ENCODE measurements at regions not wholly inside any gene's neighbourhood (a gene's known extent, or its start where the extent isn't known, plus 50 kb on each side); places are given as distances from the start of the nearest gene placed in this dataset.

GRCh38 chr2:134142341-134142738, 111.5 kb upstream of the MGAT5 start:
- H3K27me3 ChIP-seq (ENCODE audit: control insufficient read depth, insufficient read depth, low read length), result no peaks in the 10 kb centered on the region
- peaks cover 4% of the 10 kb centered on the region for H3K36me3 ChIP-seq (ENCODE audit: control insufficient read depth, insufficient read depth, low read length)
- 81% methylated on average over 4 of the region's 4 CpGs for WGBS (ENCODE audit: insufficient coverage)
- no peak for DNase-seq
- H3K4me3 ChIP-seq (ENCODE audit: low read length), result no peak overlapping the region
- peaks cover 30% of the 10 kb centered on the region for H3K4me1 ChIP-seq (ENCODE audit: control insufficient read depth, insufficient read depth, low read length)
- H3K27ac ChIP-seq (ENCODE audit: low read length), result no peak overlapping the region
- no peaks in the 10 kb centered on the region for H3K9me3 ChIP-seq (replicated peaks; ENCODE audit: control insufficient read depth, low read depth, low read length)

DNA sequence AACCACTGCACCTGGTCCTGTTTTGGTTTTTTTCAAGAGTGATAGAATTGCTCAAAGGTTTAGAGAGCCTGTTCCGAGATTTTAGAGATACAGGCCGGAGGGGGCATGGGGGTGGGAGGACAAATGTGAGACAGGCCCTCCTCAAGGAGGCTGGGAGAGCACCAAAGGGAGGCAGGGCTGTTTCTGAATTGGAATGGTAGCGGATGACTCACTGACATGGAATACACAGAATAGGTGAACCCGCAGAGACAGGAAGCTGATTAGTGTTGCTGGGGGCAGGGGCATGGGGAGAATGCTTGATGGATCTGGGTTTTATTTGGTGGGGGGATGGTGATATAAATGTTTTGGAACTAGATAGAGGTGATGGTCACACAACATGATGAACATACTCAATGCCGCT, 111.0 kb upstream of the MGAT5 start:
- no peak overlapping the region for H3K4me3 ChIP-seq (ENCODE audit: low read length)

DNA sequence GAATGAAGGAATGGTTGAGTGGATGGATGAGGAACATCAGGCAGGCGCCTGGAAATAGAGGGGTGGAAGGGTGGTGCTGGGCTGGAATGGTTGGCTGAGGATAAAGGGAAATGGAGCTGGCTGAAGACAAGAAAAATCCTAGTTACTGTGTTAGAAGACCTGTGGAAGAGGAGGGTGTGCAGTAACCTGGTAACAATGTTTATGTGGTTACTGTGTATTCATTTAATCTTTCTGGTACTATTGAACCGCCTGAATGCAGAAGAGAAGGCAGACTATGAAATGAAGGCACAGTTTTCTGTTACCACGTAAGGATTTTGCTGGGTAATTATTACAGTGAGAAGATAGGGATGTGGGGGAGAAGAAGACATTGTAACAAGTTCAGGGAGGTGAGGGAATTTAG, 110.3 kb upstream of the MGAT5 start:
- H3K4me3 ChIP-seq (ENCODE audit: low read length), result no peak overlapping the region
- H3K4me1 ChIP-seq (ENCODE audit: control insufficient read depth, insufficient read depth, low read length), result peaks cover 24% of the 10 kb centered on the region
- WGBS (ENCODE audit: insufficient coverage), result 70% methylated on average over 3 of the region's 3 CpGs
- no peak for DNase-seq
- H3K9me3 ChIP-seq (replicated peaks; ENCODE audit: control insufficient read depth, low read depth, low read length), result no peaks in the 10 kb centered on the region
- no peak overlapping the region for H3K27ac ChIP-seq (ENCODE audit: low read length)
- no peaks in the 10 kb centered on the region for H3K27me3 ChIP-seq (ENCODE audit: control insufficient read depth, insufficient read depth, low read length)
- peaks cover 4% of the 10 kb centered on the region for H3K36me3 ChIP-seq (ENCODE audit: control insufficient read depth, insufficient read depth, low read length)

More for the DNA sequence above, 111.0 kb upstream of the MGAT5 start:
- Histone ChIP-seq H3K27ac (ENCODE audit: low read length) (no peak overlapping the region), H3K27me3 (ENCODE audit: control insufficient read depth, insufficient read depth, low read length) (no peaks in the 10 kb centered on the region), H3K9me3 (replicated peaks; ENCODE audit: control insufficient read depth, low read depth, low read length) (no peaks in the 10 kb centered on the region), H3K4me1 (ENCODE audit: control insufficient read depth, insufficient read depth, low read length) (peaks cover 29% of the 10 kb centered on the region), H3K36me3 (ENCODE audit: control insufficient read depth, insufficient read depth, low read length) (peaks cover 4% of the 10 kb centered on the region)
- no peak for DNase-seq
- WGBS (ENCODE audit: insufficient coverage), result 93% methylated on average over 5 of the region's 5 CpGs

DNA sequence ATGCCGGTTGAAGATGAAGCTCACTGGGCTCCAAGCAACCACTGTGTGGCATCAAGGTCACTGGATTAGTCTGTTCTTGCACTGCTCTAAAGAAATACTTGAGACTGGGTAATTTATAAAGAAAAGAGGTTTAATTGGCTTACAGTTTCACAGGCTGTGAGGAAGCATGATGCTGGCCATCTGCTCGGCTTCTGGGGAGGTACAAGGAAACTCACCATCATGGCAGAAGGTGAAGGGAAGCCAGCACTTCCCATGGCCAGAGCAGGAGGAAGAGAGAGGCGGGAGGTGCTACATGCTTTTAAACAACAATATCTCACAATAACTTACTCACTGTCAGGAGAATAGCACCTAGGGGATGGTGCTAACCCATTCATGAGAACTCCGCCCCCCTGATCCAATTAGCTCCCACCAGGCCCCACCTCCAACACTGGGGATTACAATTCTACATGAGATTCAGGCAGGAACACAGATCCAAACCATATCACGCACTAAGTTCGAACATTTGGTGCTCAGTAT, 109.7 kb upstream of the MGAT5 start:
- peaks cover 24% of the 10 kb centered on the region for H3K4me1 ChIP-seq (ENCODE audit: control insufficient read depth, insufficient read depth, low read length)
- no peak overlapping the region for H3K27ac ChIP-seq (ENCODE audit: low read length)
- peaks cover 4% of the 10 kb centered on the region for H3K36me3 ChIP-seq (ENCODE audit: control insufficient read depth, insufficient read depth, low read length)
- no peak overlapping the region for H3K4me3 ChIP-seq (ENCODE audit: low read length)
- DNase-seq, result no peak
- no peaks in the 10 kb centered on the region for H3K9me3 ChIP-seq (replicated peaks; ENCODE audit: control insufficient read depth, low read depth, low read length)
- 97% methylated on average over 2 of the region's 6 CpGs for WGBS (ENCODE audit: insufficient coverage)
- no peaks in the 10 kb centered on the region for H3K27me3 ChIP-seq (ENCODE audit: control insufficient read depth, insufficient read depth, low read length)

- DNase-seq, result no peak
- H3K4me1 ChIP-seq (ENCODE audit: control insufficient read depth, insufficient read depth, low read length), result peaks cover 19% of the 10 kb centered on the region
- 35% methylated on average over 2 of the region's 4 CpGs for WGBS (ENCODE audit: insufficient coverage)
Observed at GRCh38 chr2:134144651-134145050, 109.2 kb upstream of the MGAT5 start.

DNA sequence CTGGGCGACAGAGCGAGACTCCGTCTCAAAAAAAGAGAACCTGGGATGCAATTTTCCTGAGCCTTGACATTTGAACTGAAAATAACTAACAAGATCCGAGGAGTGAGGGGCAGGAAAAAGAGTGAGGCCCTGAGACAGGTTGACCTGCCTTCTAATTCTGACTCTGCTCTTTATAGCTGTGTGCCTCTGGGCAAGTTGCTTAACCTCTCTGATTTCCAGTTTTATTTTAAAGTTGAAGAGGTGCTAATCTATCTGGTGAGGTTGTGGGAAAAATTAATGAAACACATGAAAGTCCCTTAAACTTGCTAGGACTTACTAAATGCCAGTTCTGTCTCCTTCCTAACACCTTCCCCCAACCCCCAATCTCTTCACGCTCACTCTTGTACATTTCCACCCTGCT, 108.4 kb upstream of the MGAT5 start:
- Histone ChIP-seq H3K4me1 (ENCODE audit: control insufficient read depth, insufficient read depth, low read length) (peaks cover 10% of the 10 kb centered on the region), H3K4me3 (ENCODE audit: low read length) (no peak overlapping the region), H3K9me3 (replicated peaks; ENCODE audit: control insufficient read depth, low read depth, low read length) (no peaks in the 10 kb centered on the region), H3K27ac (ENCODE audit: low read length) (no peak overlapping the region), H3K27me3 (ENCODE audit: control insufficient read depth, insufficient read depth, low read length) (no peaks in the 10 kb centered on the region), H3K36me3 (ENCODE audit: control insufficient read depth, insufficient read depth, low read length) (no peaks in the 10 kb centered on the region)
- no peak for DNase-seq
- WGBS (ENCODE audit: insufficient coverage), result 100% methylated on average over 4 of the region's 5 CpGs

More at GRCh38 chr2:134144651-134145050, 109.2 kb upstream of the MGAT5 start:
- Histone ChIP-seq H3K36me3 (ENCODE audit: control insufficient read depth, insufficient read depth, low read length) (peaks cover 4% of the 10 kb centered on the region), H3K9me3 (replicated peaks; ENCODE audit: control insufficient read depth, low read depth, low read length) (no peaks in the 10 kb centered on the region), H3K27ac (ENCODE audit: low read length) (no peak overlapping the region), H3K4me3 (ENCODE audit: low read length) (no peak overlapping the region), H3K27me3 (ENCODE audit: control insufficient read depth, insufficient read depth, low read length) (no peaks in the 10 kb centered on the region)

DNA sequence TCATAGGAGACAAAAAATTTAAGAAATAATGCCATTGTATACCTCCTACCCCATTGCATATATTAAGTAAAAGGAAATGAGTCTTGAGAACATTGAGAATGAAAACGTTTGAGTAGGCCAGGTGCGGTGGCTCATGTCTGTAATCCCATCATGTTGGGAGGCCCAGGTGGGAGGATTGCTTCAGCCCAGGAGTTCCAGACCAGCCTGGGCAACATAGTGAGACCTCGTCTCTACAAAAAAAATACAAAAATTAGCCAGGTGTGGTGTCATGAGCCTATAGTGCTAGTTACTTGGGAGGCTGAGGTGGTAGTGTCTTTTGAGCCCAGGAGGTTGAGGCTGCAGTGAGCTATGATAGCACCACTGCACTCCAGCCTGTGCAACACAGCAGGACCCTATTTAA, 107.7 kb upstream of the MGAT5 start:
- WGBS (ENCODE audit: insufficient coverage), result 58% methylated on average over 2 of the region's 3 CpGs
- DNase-seq, result no peak
- no peaks in the 10 kb centered on the region for H3K36me3 ChIP-seq (ENCODE audit: control insufficient read depth, insufficient read depth, low read length)
- peaks cover 8% of the 10 kb centered on the region for H3K4me1 ChIP-seq (ENCODE audit: control insufficient read depth, insufficient read depth, low read length)
- H3K27ac ChIP-seq (ENCODE audit: low read length), result no peak overlapping the region
- H3K27me3 ChIP-seq (ENCODE audit: control insufficient read depth, insufficient read depth, low read length), result no peaks in the 10 kb centered on the region
- no peak overlapping the region for H3K4me3 ChIP-seq (ENCODE audit: low read length)
- H3K9me3 ChIP-seq (replicated peaks; ENCODE audit: control insufficient read depth, low read depth, low read length), result no peaks in the 10 kb centered on the region

- 75% methylated on average over 4 of the region's 5 CpGs for WGBS (ENCODE audit: insufficient coverage)
- Histone ChIP-seq H3K9me3 (replicated peaks; ENCODE audit: control insufficient read depth, low read depth, low read length) (no peaks in the 10 kb centered on the region), H3K4me1 (ENCODE audit: control insufficient read depth, insufficient read depth, low read length) (peaks cover 6% of the 10 kb centered on the region), H3K4me3 (ENCODE audit: low read length) (no peak overlapping the region), H3K27me3 (ENCODE audit: control insufficient read depth, insufficient read depth, low read length) (no peaks in the 10 kb centered on the region), H3K36me3 (ENCODE audit: control insufficient read depth, insufficient read depth, low read length) (peaks cover under 1% of the 10 kb centered on the region), H3K27ac (ENCODE audit: low read length) (no peak overlapping the region)
- DNase-seq, result peak; percentile 33
Observed at GRCh38 chr2:134146620-134147019, 107.3 kb upstream of the MGAT5 start.

DNA sequence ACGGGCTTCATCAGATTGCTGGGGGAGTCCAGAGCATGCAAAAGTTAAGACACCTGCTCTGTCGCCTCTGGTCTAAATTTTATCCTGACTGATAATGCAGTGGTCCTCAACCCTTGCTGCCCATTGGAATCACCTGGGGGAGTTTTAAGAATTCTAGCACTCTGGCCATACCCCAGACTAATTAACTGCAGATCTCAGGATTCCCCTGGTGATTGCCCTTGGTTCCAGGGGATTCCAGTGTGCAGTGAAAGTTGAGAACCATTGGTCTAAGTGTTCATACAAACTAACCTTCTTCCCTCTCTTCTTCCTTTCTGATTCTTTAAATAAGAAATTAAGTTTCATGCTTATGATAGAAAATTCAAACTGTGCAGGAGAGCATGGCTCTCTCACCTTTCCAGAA, 105.7 kb upstream of the MGAT5 start:
- DNase-seq, result no peak
- H3K9me3 ChIP-seq (replicated peaks; ENCODE audit: control insufficient read depth, low read depth, low read length), result no peaks in the 10 kb centered on the region
- 100% methylated on average over 1 of the region's 2 CpGs for WGBS (ENCODE audit: insufficient coverage)

GRCh38 chr2:134148843-134149472, 104.9 kb upstream of the MGAT5 start:
- peaks cover 4% of the 10 kb centered on the region for H3K36me3 ChIP-seq (ENCODE audit: control insufficient read depth, insufficient read depth, low read length)
- WGBS (ENCODE audit: insufficient coverage), result no CpG with 5 or more reads among the region's 6 CpGs
- peaks cover 8% of the 10 kb centered on the region for H3K4me1 ChIP-seq (ENCODE audit: control insufficient read depth, insufficient read depth, low read length)
- no peak overlapping the region for H3K27ac ChIP-seq (ENCODE audit: low read length)
- H3K9me3 ChIP-seq (replicated peaks; ENCODE audit: control insufficient read depth, low read depth, low read length), result no peaks in the 10 kb centered on the region
- H3K4me3 ChIP-seq (ENCODE audit: low read length), result no peak overlapping the region
- no peaks in the 10 kb centered on the region for H3K27me3 ChIP-seq (ENCODE audit: control insufficient read depth, insufficient read depth, low read length)
- no peak for DNase-seq

More for the DNA sequence above, 105.7 kb upstream of the MGAT5 start:
- no peaks in the 10 kb centered on the region for H3K27me3 ChIP-seq (ENCODE audit: control insufficient read depth, insufficient read depth, low read length)
- H3K4me3 ChIP-seq (ENCODE audit: low read length), result no peak overlapping the region
- no peak overlapping the region for H3K27ac ChIP-seq (ENCODE audit: low read length)
- H3K4me1 ChIP-seq (ENCODE audit: control insufficient read depth, insufficient read depth, low read length), result peaks cover 4% of the 10 kb centered on the region
- H3K36me3 ChIP-seq (ENCODE audit: control insufficient read depth, insufficient read depth, low read length), result peaks cover 4% of the 10 kb centered on the region

- DNase-seq, result no peak
- peaks cover 13% of the 10 kb centered on the region for H3K4me1 ChIP-seq (ENCODE audit: control insufficient read depth, insufficient read depth, low read length)
- WGBS (ENCODE audit: insufficient coverage), result no CpG with 5 or more reads among the region's 1 CpG
- H3K27ac ChIP-seq (ENCODE audit: low read length), result no peak overlapping the region
- H3K36me3 ChIP-seq (ENCODE audit: control insufficient read depth, insufficient read depth, low read length), result peaks cover 4% of the 10 kb centered on the region
- H3K9me3 ChIP-seq (replicated peaks; ENCODE audit: control insufficient read depth, low read depth, low read length), result no peaks in the 10 kb centered on the region
- no peaks in the 10 kb centered on the region for H3K27me3 ChIP-seq (ENCODE audit: control insufficient read depth, insufficient read depth, low read length)
- no peak overlapping the region for H3K4me3 ChIP-seq (ENCODE audit: low read length)
Observed at GRCh38 chr2:134149904-134150303, 104.0 kb upstream of the MGAT5 start.

Data from muscle of leg (tissue), 3 donors.